Naive thymus-derived CD8-positive, alpha-beta T cell (primary cell): ENCODE measurements at regions not wholly inside any gene's neighbourhood (a gene's known extent, or its start where the extent isn't known, plus 50 kb on each side); places are given as distances from the start of the nearest gene placed in this dataset.
"Not testable (repeated sequence)": the region's sequence is repeated elsewhere in the genome, so short reads cannot be mapped to it uniquely, and the experiment has no call there.

Experiments used
- ATAC-seq, 2 donors: fragments of 150-1000 bp; cut with Tn5 transposase in 1 of 2; sonication (Bioruptor Pico), chemical (Tn5 transposase) in 1 of 2; 1 replicate in 1 of 2; 2 replicates in 1 of 2; pipeline ENCODE4 v1.10.0; 2021; ENCODE audit warnings: mild to moderate bottlenecking in 2 of 2, moderate library complexity in 2 of 2
- POLR2A ChIA-PET: fragments of 350-600 bp; sonication (Branson Sonifier 250); formaldehyde crosslinking; loops from one replicate; lab custom pipeline; 2021; ENCODE audit warnings: antibody characterized with exemption; lab: Charles Lee
- DNase-seq, 10 donors: peaks; one replicate each; pipeline versions ENCODE4 v3.0.0 to v3.0.0-alpha.2; 2020 to 2022
- H3K27ac Mint-ChIP-seq, 10 donors: one replicate each; pipeline ENCODE4 v1.8.0; 2020 to 2022; ENCODE audit warnings: mild to moderate bottlenecking in 10 of 10, mixed read lengths in 10 of 10, moderate library complexity in 4 of 10, inconsistent platforms in 1 of 10
- H3K27me3 Mint-ChIP-seq, 5 donors: one replicate each; pipeline ENCODE4 v1.8.0; 2021 to 2022; ENCODE audit warnings: mixed read lengths in 5 of 5
- H3K36me3 Mint-ChIP-seq, 3 donors: one replicate each; pipeline ENCODE4 v1.8.0; 2020 to 2022; ENCODE audit warnings: mixed read lengths in 3 of 3, mild to moderate bottlenecking in 2 of 3, inconsistent platforms in 1 of 3
- H3K4me1 Mint-ChIP-seq, 4 donors: one replicate each; pipeline ENCODE4 v1.8.0; 2021 to 2022; ENCODE audit warnings: mixed read lengths in 4 of 4
- H3K4me3 Mint-ChIP-seq, 10 donors: one replicate each; pipeline ENCODE4 v1.8.0; 2020 to 2022; ENCODE audit warnings: mild to moderate bottlenecking in 10 of 10, mixed read lengths in 10 of 10, moderate library complexity in 6 of 10, inconsistent platforms in 1 of 10
- H3K9me3 Mint-ChIP-seq, 9 donors: one replicate each; pipeline ENCODE4 v1.8.0; 2020 to 2022; ENCODE audit warnings: mixed read lengths in 9 of 9, mild to moderate bottlenecking in 3 of 9, inconsistent platforms in 1 of 9, moderate library complexity in 1 of 9

- H3K4me3 Mint-ChIP-seq, result no peak overlapping the region
- DNase-seq (no peak), ATAC-seq (no peak)
- H3K4me1 Mint-ChIP-seq, result no peaks in the 10 kb centered on the region
- H3K27me3 Mint-ChIP-seq, result peaks cover 4 to 36% (median 15%) of the 10 kb centered on the region in 5 donors
- H3K36me3 Mint-ChIP-seq, result peaks cover 0 to 5% (median 0%) of the 10 kb centered on the region in 3 donors
- POLR2A ChIA-PET, result no interaction called here
- H3K9me3 Mint-ChIP-seq, result peaks cover 0 to 21% (median 7%) of the 10 kb centered on the region in 9 donors
- no peak overlapping the region for H3K27ac Mint-ChIP-seq
Observed at GRCh38 chr14:94827711-94828447, 58.0 kb upstream of the GSC start.

DNA sequence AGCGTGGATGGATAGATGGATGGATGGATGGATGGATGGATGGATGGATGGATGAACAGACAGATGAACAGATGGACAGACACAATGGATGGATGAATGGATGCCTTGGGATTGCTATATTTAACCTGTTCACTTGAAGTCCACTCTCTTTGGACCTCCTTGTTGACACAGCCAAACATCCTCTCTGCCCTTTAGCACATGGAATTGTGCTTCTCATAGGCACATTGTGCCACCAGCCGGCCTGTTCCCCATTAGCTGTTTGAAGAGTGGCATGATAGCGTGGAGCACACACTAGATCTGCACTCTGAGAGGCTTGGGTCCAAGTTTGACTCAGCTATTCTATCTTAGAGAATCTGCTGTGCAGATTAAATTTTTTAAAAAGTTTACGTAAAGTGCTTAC, 56.9 kb upstream of the GSC start:
- POLR2A ChIA-PET, result no interaction called here
- peaks cover 5 to 41% (median 15%) of the 10 kb centered on the region in 5 donors for H3K27me3 Mint-ChIP-seq
- peaks cover 0 to 5% (median 0%) of the 10 kb centered on the region in 3 donors for H3K36me3 Mint-ChIP-seq

DNA sequence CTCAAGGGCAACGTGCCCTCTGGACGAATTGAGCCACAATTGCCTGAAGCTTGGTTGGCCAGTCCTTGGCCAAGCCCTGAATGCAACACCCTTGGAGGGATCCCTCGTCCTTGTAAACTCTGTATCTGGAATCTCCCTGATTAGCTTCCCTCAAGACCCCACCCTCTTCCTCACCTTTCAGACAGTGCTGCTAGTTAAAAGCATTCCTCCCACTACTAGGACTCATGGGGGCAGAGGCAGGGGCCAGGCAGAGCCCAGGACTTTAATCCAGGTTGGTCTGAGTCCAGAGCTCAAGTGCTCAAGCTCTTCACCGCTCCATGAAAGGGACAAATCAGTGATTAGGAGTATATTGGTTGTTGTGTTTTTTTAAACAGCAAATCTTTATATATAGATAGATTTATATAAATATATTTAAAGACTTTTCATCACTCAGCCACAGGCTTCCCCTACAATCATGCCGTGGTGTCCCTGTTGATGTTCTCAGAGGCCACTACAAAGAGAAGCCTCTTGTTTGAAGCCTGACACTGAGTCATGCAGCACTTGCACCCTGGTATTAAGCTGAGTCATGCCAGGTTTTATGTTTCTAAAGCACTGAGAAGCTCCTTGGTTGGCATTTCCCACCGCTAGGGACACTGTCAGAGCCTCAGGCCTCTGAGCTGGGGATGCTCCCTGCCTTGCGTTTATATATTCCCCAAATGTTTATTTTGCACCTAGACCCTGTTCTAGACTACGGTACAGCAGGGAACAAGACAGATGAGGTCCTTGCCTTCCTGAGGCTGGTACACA, 53.8 kb upstream of the GSC start:
- DNase-seq (no peak), ATAC-seq (no peak)
- H3K36me3 Mint-ChIP-seq, result peaks cover 0 to 5% (median 0%) of the 10 kb centered on the region in 3 donors
- no peak overlapping the region for H3K4me3 Mint-ChIP-seq
- peaks cover 0 to 21% (median 8%) of the 10 kb centered on the region in 9 donors for H3K9me3 Mint-ChIP-seq
- H3K27me3 Mint-ChIP-seq, result peaks cover 7 to 41% (median 22%) of the 10 kb centered on the region in 5 donors
- POLR2A ChIA-PET, result no interaction called here
- no peaks in the 10 kb centered on the region for H3K4me1 Mint-ChIP-seq
- H3K27ac Mint-ChIP-seq, result no peak overlapping the region

More for the DNA sequence above, 56.9 kb upstream of the GSC start:
- Mint-ChIP-seq H3K9me3 (peaks cover 0 to 21% (median 7%) of the 10 kb centered on the region in 9 donors), H3K27ac (no peak overlapping the region), H3K4me1 (no peaks in the 10 kb centered on the region), H3K4me3 (no peak overlapping the region)
- no peak for ATAC-seq
- no peak for DNase-seq

- ATAC-seq (no peak), DNase-seq (no peak)
- H3K4me3 Mint-ChIP-seq, result no peak overlapping the region
- H3K36me3 Mint-ChIP-seq, result peaks cover 0 to 5% (median 0%) of the 10 kb centered on the region in 3 donors
- peaks cover 7 to 39% (median 24%) of the 10 kb centered on the region in 5 donors for H3K27me3 Mint-ChIP-seq
- POLR2A ChIA-PET, result no interaction called here
- no peaks in the 10 kb centered on the region for H3K4me1 Mint-ChIP-seq
- H3K9me3 Mint-ChIP-seq, result peaks cover 0 to 21% (median 8%) of the 10 kb centered on the region in 9 donors
- H3K27ac Mint-ChIP-seq, result no peak overlapping the region
Observed at GRCh38 chr14:94821705-94822104, 51.8 kb upstream of the GSC start.

- H3K4me3 Mint-ChIP-seq, H3K27ac Mint-ChIP-seq, POLR2A ChIA-PET, H3K4me1 Mint-ChIP-seq, H3K36me3 Mint-ChIP-seq, ATAC-seq, DNase-seq: not testable (repeated sequence)
- H3K27me3 Mint-ChIP-seq, result peaks cover 11 to 32% (median 18%) of the 10 kb centered on the region in 5 donors
- peaks cover 0 to 21% (median 8%) of the 10 kb centered on the region in 9 donors for H3K9me3 Mint-ChIP-seq
Observed at GRCh38 chr14:94820932-94821331, 51.0 kb upstream of the GSC start.
